ENCODE measurements at regions not wholly inside any gene's neighbourhood (a gene's known extent, or its start where the extent isn't known, plus 50 kb on each side); places are given as distances from the start of the nearest gene placed in this dataset.
"Not testable (repeated sequence)": the region's sequence is repeated elsewhere in the genome, so short reads cannot be mapped to it uniquely, and the experiment has no call there.

- Mint-ChIP-seq H3K4me1 (peaks cover 13 to 26% of the 10 kb centered on the region in 2 donors), H3K9me3 (peaks cover 0 to 1% of the 10 kb centered on the region in 2 donors), H3K36me3 (no peaks in the 10 kb centered on the region), H3K27me3 (peaks cover 0 to 2% of the 10 kb centered on the region in 2 donors), H3K27ac (no peak overlapping the region), H3K4me3 (no peak overlapping the region)
- DNase-seq = no peak
- ATAC-seq (replicated peaks) = no peak
These were observed 179.5 kb upstream of the KLF6 start for GRCh38 chr10:3964516-3964915.

- Mint-ChIP-seq H3K27me3 (peaks cover 0 to 5% of the 10 kb centered on the region in 2 donors), H3K4me1 (peaks cover 15 to 30% of the 10 kb centered on the region in 2 donors), H3K4me3 (no peak overlapping the region), H3K36me3 (no peaks in the 10 kb centered on the region), H3K9me3 (peaks cover 0 to 1% of the 10 kb centered on the region in 2 donors), H3K27ac (no peak overlapping the region)
- ATAC-seq (replicated peaks) = no peak
- DNase-seq = no peak
These were observed 178.2 kb upstream of the KLF6 start for GRCh38 chr10:3963191-3963673.

DNA sequence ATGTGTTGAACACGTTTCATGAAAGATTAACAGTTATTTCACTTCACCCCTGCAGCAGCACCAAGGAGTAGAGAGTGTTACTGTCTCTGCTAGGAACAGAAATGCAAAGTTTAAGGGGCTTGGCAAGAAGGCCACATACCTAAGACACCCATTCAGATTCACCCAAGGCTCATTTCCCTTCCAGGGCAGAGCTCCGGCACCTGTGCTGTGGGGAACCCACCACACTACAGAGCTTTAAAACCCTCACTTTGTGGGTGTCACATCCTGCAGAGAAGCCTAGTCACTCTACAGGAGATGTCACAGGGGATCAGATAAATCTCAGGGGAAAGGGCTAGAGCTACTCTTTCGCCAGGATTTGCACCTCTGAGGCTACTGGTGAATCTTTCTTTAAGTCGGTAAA lies 176.1 kb upstream of the KLF6 start:
- peaks cover 0 to 8% of the 10 kb centered on the region in 2 donors for H3K27me3 Mint-ChIP-seq
- ATAC-seq (replicated peaks) = peak; percentile 84 to 86
- H3K4me3 Mint-ChIP-seq = peak overlapping the region in 1 of 2 donors; percentile 43
- peak; percentile 18 for DNase-seq
- peaks cover 15 to 30% of the 10 kb centered on the region in 2 donors for H3K4me1 Mint-ChIP-seq
- no peaks in the 10 kb centered on the region for H3K36me3 Mint-ChIP-seq
- H3K9me3 Mint-ChIP-seq = no peaks in the 10 kb centered on the region
- peak overlapping the region; percentile 84 for H3K27ac Mint-ChIP-seq

DNA sequence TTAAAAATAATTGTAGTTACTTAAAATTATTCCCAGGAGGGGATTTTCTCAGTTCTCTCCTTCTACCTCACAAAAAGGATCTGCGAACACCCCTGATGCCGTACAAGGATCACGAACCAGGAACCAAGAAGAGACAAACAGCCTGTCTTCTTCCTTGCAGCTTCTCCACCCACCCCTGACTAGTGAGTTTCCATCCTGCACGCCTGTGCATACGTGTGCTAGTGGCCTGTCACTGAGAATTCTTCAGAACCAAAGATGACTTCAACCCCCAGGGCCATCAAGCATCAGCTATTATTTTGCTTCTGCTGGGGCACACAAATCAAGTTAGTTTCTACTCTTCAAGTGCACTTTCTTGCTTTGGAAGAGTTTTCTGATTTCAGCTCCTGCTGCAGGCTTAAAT lies 175.5 kb upstream of the KLF6 start:
- ATAC-seq (replicated peaks) = peak; percentile 81 to 88
- H3K4me1 Mint-ChIP-seq = peaks cover 15 to 30% of the 10 kb centered on the region in 2 donors
- H3K9me3 Mint-ChIP-seq = no peaks in the 10 kb centered on the region

GRCh38 chr10:3959370-3960325 lies 174.6 kb upstream of the KLF6 start:
- Mint-ChIP-seq H3K9me3 (no peaks in the 10 kb centered on the region), H3K27ac (peak overlapping the region; percentile 0), H3K4me1 (peaks cover 15 to 30% of the 10 kb centered on the region in 2 donors), H3K27me3 (peaks cover 0 to 8% of the 10 kb centered on the region in 2 donors), H3K4me3 (peak overlapping the region; percentile 11 to 17), H3K36me3 (no peaks in the 10 kb centered on the region)
- ATAC-seq (replicated peaks) (peak; percentile 58 to 61), DNase-seq (no peak)

More for the DNA sequence above, 175.5 kb upstream of the KLF6 start:
- peak; percentile 11 for DNase-seq
- H3K36me3 Mint-ChIP-seq = no peaks in the 10 kb centered on the region
- peaks cover 0 to 8% of the 10 kb centered on the region in 2 donors for H3K27me3 Mint-ChIP-seq
- H3K27ac Mint-ChIP-seq = peak overlapping the region; percentile 84
- H3K4me3 Mint-ChIP-seq = peak overlapping the region in 1 of 2 donors; percentile 43

GRCh38 chr10:3958472-3958996 lies 173.5 kb upstream of the KLF6 start:
- DNase-seq (no peak), ATAC-seq (replicated peaks) (no peak)
- Mint-ChIP-seq H3K9me3 (no peaks in the 10 kb centered on the region), H3K36me3 (no peaks in the 10 kb centered on the region), H3K27ac (no peak overlapping the region), H3K4me1 (peaks cover 15 to 24% of the 10 kb centered on the region in 2 donors), H3K27me3 (peaks cover 0 to 8% of the 10 kb centered on the region in 2 donors), H3K4me3 (no peak overlapping the region)

DNA sequence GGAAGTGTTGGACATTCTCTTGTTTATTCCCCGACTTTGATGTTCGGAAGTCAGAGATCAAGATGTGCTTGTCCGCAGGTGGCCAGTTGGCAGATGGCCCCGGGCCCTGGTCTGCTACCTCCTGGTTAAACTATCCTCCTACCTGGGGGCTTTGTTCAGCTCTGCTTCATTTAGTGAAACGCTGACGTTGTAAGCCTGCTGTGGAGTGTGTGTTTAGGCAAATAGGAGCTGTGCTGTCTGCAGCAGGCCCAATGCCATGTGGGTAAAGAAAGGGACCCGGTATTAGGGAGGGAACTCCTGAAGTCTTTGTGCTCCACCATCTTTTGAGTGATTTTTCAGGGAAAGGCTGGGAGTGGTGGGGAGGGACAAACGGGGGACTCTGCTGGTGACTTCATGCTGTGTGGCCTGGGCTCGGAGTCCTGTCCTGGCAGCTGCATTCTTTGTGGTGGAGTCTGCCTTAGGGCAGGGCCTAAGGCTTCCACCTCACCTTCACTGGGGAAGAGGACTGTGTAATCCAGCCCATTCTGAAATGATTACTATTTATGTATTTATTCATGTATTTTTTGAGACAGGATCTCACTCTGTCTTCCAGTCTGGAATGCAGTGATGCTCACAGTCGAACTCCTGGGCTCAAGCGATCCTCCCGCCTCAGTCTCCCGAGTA lies 171.1 kb upstream of the KLF6 start:
- Mint-ChIP-seq H3K4me1 (peaks cover 12 to 18% of the 10 kb centered on the region in 2 donors), H3K36me3 (no peaks in the 10 kb centered on the region), H3K27ac (no peak overlapping the region), H3K4me3 (no peak overlapping the region), H3K9me3 (no peaks in the 10 kb centered on the region), H3K27me3 (peaks cover 0 to 8% of the 10 kb centered on the region in 2 donors)
- ATAC-seq (replicated peaks) (no peak), DNase-seq (no peak)

DNA sequence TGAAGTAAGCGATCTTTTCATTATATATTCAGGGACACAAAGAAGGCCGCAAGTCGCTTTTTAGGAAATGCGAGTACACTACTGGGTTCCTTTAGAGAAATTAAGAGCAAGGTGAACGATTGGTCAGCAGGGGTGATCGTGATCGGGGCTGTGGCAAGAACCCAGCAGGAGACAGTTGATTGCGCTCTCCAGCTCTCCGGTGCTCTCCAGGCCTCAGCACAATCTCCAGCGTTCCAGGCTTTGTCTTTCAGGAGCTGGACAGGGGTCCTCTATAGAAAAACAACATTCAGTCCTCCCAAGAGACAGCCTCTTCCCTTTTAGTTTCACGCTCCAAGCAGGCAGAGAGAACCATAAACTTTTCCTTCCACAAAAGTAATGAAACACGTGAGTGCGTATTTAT lies 170.5 kb upstream of the KLF6 start:
- H3K36me3 Mint-ChIP-seq = no peaks in the 10 kb centered on the region
- DNase-seq = no peak
- no peak for ATAC-seq (replicated peaks)
- H3K27ac Mint-ChIP-seq = no peak overlapping the region
- no peaks in the 10 kb centered on the region for H3K9me3 Mint-ChIP-seq
- peaks cover 0 to 8% of the 10 kb centered on the region in 2 donors for H3K27me3 Mint-ChIP-seq
- H3K4me3 Mint-ChIP-seq = no peak overlapping the region
- H3K4me1 Mint-ChIP-seq = peaks cover 7 to 15% of the 10 kb centered on the region in 2 donors

GRCh38 chr10:3954615-3955014 lies 169.6 kb upstream of the KLF6 start:
- Mint-ChIP-seq H3K27me3 (peaks cover 0 to 7% of the 10 kb centered on the region in 2 donors), H3K36me3 (no peaks in the 10 kb centered on the region), H3K9me3 (no peaks in the 10 kb centered on the region), H3K4me3 (no peak overlapping the region), H3K4me1 (peaks cover 4 to 16% of the 10 kb centered on the region in 2 donors), H3K27ac (no peak overlapping the region)
- DNase-seq (no peak), ATAC-seq (replicated peaks) (no peak)

- not testable (repeated sequence) for H3K27ac Mint-ChIP-seq; ATAC-seq (replicated peaks); H3K9me3 Mint-ChIP-seq; H3K4me3 Mint-ChIP-seq; H3K27me3 Mint-ChIP-seq; H3K36me3 Mint-ChIP-seq; DNase-seq
- peaks cover 1 to 12% of the 10 kb centered on the region in 2 donors for H3K4me1 Mint-ChIP-seq
These were observed 169.0 kb upstream of the KLF6 start for GRCh38 chr10:3954007-3954406.

- no peak overlapping the region for H3K4me3 Mint-ChIP-seq
- no peak for ATAC-seq (replicated peaks)
- no peaks in the 10 kb centered on the region for H3K36me3 Mint-ChIP-seq
- H3K4me1 Mint-ChIP-seq = peaks cover 6 to 24% of the 10 kb centered on the region in 2 donors
- DNase-seq = no peak
- peaks cover 0 to 6% of the 10 kb centered on the region in 2 donors for H3K27me3 Mint-ChIP-seq
- H3K27ac Mint-ChIP-seq = no peak overlapping the region
- H3K9me3 Mint-ChIP-seq = no peaks in the 10 kb centered on the region
These were observed 167.0 kb upstream of the KLF6 start for GRCh38 chr10:3951993-3952392.

- Mint-ChIP-seq H3K4me1 (peaks cover 6 to 24% of the 10 kb centered on the region in 2 donors), H3K27me3 (peaks cover 0 to 6% of the 10 kb centered on the region in 2 donors), H3K9me3 (no peaks in the 10 kb centered on the region), H3K36me3 (no peaks in the 10 kb centered on the region), H3K27ac (no peak overlapping the region), H3K4me3 (no peak overlapping the region)
- no peak for DNase-seq
- ATAC-seq (replicated peaks) = no peak
These were observed 165.8 kb upstream of the KLF6 start for GRCh38 chr10:3950676-3951275.

GRCh38 chr10:3949711-3950110 lies 164.7 kb upstream of the KLF6 start:
- Mint-ChIP-seq H3K4me1 (peaks cover 6 to 24% of the 10 kb centered on the region in 2 donors), H3K4me3 (no peak overlapping the region), H3K36me3 (no peaks in the 10 kb centered on the region), H3K27ac (peak overlapping the region; percentile 69), H3K27me3 (peaks cover 0 to 6% of the 10 kb centered on the region in 2 donors), H3K9me3 (no peaks in the 10 kb centered on the region)
- DNase-seq (no peak), ATAC-seq (replicated peaks) (no peak)

DNA sequence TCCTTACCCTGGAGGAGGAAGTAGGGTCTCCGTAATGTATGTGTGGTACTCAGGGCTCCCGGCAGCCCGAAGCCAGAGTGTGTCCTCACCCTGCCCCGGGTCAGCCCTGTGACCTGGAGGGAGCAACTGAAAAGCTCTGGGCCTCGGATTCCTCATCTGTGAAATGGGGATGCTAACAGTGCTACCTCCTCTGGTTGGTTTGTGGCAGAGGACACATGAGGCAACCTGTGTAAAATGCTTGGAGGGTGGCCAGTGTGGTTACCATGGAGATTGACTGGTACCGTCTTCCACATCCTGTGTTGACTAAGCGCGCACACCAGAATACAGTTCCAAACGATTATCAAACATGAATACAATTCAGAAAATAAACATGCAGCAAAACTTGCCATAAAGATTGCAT lies 163.8 kb upstream of the KLF6 start:
- Mint-ChIP-seq H3K27ac (no peak overlapping the region), H3K36me3 (no peaks in the 10 kb centered on the region), H3K4me1 (peaks cover 6 to 24% of the 10 kb centered on the region in 2 donors), H3K9me3 (no peaks in the 10 kb centered on the region), H3K4me3 (no peak overlapping the region), H3K27me3 (peaks cover 0 to 6% of the 10 kb centered on the region in 2 donors)
- peak in 1 of 2 donors; percentile 68 for ATAC-seq (replicated peaks)
- no peak for DNase-seq
